ENCODE measurements at regions not wholly inside any gene's neighbourhood (a gene's known extent, or its start where the extent isn't known, plus 50 kb on each side); places are given as distances from the start of the nearest gene placed in this dataset.
A peak's percentile ranks its signal among the peaks of the same experiment; 100 is the strongest.

GRCh38 chr19:27774827-27775226 is 1438.1 kb downstream of the UQCRFS1 start:
- ATAC-seq (peak; percentile 63), DNase-seq (ENCODE audit: low read depth, low spot score) (no peak), FAIRE-seq (no peak)
- ChIA-PET CTCF (no interaction called here), RAD21 (ENCODE audit: unreplicated experiment) (no interaction called here), SMC1A (ENCODE audit: uncharacterized antibody, unreplicated experiment) (no interaction called here), POLR2A (no interaction called here)
- TF ChIP-seq CTCF (IDR thresholded peaks at IDR 0.05 in 2 of 3, conservative IDR thresholded peaks at IDR 0.05 in 1 of 3; ENCODE audit: control insufficient read depth in 2 of 3, extremely low read depth in 1 of 3, insufficient read depth in 1 of 3, low read depth in 3 of 3, low read length in 3 of 3) (peak in 2 of 3 experiments; percentile 24 to 27; a peak in 4 of 6 replicates), SPI1 (IDR thresholded peaks at IDR 0.05; ENCODE audit: borderline replicate concordance, insufficient read depth, low read depth, low read length) (no peak)
- no peaks in the 10 kb centered on the region for H3K79me2 ChIP-seq (ENCODE audit: control insufficient read depth, insufficient read depth, low read length)
- H2AFZ ChIP-seq (ENCODE audit: control insufficient read depth, low read depth, low read length), result no peak overlapping the region
- no peak overlapping the region for H3K4me2 ChIP-seq (ENCODE audit: control insufficient read depth, insufficient read depth)
- H3K4me3 ChIP-seq, result no peak overlapping the region
- BruUV-seq (replicated peaks), result no TSS peak
- no peaks in the 10 kb centered on the region for H4K20me1 ChIP-seq (ENCODE audit: control insufficient read depth, insufficient read depth)
- in situ Hi-C loops (cut with MboI) (loop anchor here (25.0 kb wide), 1 partner anchor 1437 kb away; the partner anchor contains the start of gene UQCRFS1), intact Hi-C loops (cut with micrococcal nuclease; ENCODE audit: unreplicated experiment) (no loop called here)
- no peaks in the 10 kb centered on the region for H3K4me1 ChIP-seq (ENCODE audit: control insufficient read depth, insufficient read depth, low read length)
- 45% methylated on average over 7 of the region's 7 CpGs for WGBS (ENCODE audit: insufficient coverage, insufficient replicate concordance, low lambda C conversion rate, missing lambda C conversion rate)
- no peaks in the 10 kb centered on the region for H3K27me3 ChIP-seq (replicated peaks in 1 of 2; ENCODE audit: control insufficient read depth in 2 of 2, insufficient read depth in 2 of 2, low read length in 1 of 2)
- H3K27ac ChIP-seq (ENCODE audit: control insufficient read depth, insufficient read depth), result no peak overlapping the region
- peaks cover 3% of the 10 kb centered on the region; the same call in 2 of the 3 replicates for H3K9me3 ChIP-seq (replicated peaks; ENCODE audit: control insufficient read depth, insufficient read depth, low read length)
- no peak overlapping the region for H3K9ac ChIP-seq (ENCODE audit: control insufficient read depth, insufficient read depth, low read length)
- no peaks in the 10 kb centered on the region for H3K36me3 ChIP-seq (ENCODE audit: control insufficient read depth in 2 of 2, insufficient read depth in 2 of 2, low read length in 1 of 2)

DNA sequence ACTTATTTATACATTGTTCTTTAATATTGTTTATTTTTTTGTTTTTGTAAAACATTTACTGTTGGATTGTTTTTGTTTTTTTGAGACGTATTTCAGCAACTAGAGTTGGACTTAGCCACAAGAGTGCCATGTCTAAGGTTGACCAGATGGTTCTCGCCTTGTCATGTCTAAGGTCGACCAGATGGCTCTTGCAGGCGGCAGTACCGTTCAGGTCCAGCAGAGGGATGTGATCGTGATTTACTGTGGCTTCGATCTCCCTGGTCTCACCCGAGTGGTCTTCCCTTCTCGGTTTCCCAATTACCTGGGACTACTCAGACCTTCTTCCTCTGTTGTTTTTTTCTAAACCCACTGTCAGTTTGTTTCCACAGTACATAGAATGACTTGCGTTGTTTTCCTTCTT is 1438.6 kb downstream of the UQCRFS1 start:
- ChIA-PET SMC1A (ENCODE audit: uncharacterized antibody, unreplicated experiment) (no interaction called here), RAD21 (ENCODE audit: unreplicated experiment) (no interaction called here), CTCF (no interaction called here), POLR2A (no interaction called here)
- Histone ChIP-seq H3K36me3 (ENCODE audit: control insufficient read depth in 2 of 2, insufficient read depth in 2 of 2, low read length in 1 of 2) (no peaks in the 10 kb centered on the region), H3K79me2 (ENCODE audit: control insufficient read depth, insufficient read depth, low read length) (no peaks in the 10 kb centered on the region), H4K20me1 (ENCODE audit: control insufficient read depth, insufficient read depth) (no peaks in the 10 kb centered on the region), H3K9ac (ENCODE audit: control insufficient read depth, insufficient read depth, low read length) (no peak overlapping the region), H3K27me3 (replicated peaks in 1 of 2; ENCODE audit: control insufficient read depth in 2 of 2, insufficient read depth in 2 of 2, low read length in 1 of 2) (no peaks in the 10 kb centered on the region), H3K27ac (ENCODE audit: control insufficient read depth, insufficient read depth) (no peak overlapping the region), H2AFZ (ENCODE audit: control insufficient read depth, low read depth, low read length) (no peak overlapping the region), H3K4me2 (ENCODE audit: control insufficient read depth, insufficient read depth) (no peak overlapping the region), H3K9me3 (replicated peaks; ENCODE audit: control insufficient read depth, insufficient read depth, low read length) (peaks cover 3% of the 10 kb centered on the region; the same call in 2 of the 3 replicates), H3K4me1 (ENCODE audit: control insufficient read depth, insufficient read depth, low read length) (no peaks in the 10 kb centered on the region), H3K4me3 (no peak overlapping the region)
- BruUV-seq (replicated peaks), result TSS peak; percentile 23
- WGBS (ENCODE audit: insufficient coverage, insufficient replicate concordance, low lambda C conversion rate, missing lambda C conversion rate), result 97% methylated on average over 10 of the region's 10 CpGs
- in situ Hi-C loops (cut with MboI), result no loop called here
- FAIRE-seq (no peak), DNase-seq (ENCODE audit: low read depth, low spot score) (no peak), ATAC-seq (no peak)
- intact Hi-C loops (cut with micrococcal nuclease; ENCODE audit: unreplicated experiment), result no loop called here
- TF ChIP-seq ZNF217 (IDR thresholded peaks at IDR 0.05) (no peak), TCF12 (IDR thresholded peaks at IDR 0.05; ENCODE audit: low read depth, low read length) (no peak), CTCF (IDR thresholded peaks at IDR 0.05 in 2 of 3, conservative IDR thresholded peaks at IDR 0.05 in 1 of 3; ENCODE audit: control insufficient read depth in 2 of 3, extremely low read depth in 1 of 3, insufficient read depth in 1 of 3, low read depth in 3 of 3, low read length in 3 of 3) (peak in 1 of 3 experiments; percentile 35; a peak in 1 of 6 replicates)
- TF ChIP-seq, protein P1, sequence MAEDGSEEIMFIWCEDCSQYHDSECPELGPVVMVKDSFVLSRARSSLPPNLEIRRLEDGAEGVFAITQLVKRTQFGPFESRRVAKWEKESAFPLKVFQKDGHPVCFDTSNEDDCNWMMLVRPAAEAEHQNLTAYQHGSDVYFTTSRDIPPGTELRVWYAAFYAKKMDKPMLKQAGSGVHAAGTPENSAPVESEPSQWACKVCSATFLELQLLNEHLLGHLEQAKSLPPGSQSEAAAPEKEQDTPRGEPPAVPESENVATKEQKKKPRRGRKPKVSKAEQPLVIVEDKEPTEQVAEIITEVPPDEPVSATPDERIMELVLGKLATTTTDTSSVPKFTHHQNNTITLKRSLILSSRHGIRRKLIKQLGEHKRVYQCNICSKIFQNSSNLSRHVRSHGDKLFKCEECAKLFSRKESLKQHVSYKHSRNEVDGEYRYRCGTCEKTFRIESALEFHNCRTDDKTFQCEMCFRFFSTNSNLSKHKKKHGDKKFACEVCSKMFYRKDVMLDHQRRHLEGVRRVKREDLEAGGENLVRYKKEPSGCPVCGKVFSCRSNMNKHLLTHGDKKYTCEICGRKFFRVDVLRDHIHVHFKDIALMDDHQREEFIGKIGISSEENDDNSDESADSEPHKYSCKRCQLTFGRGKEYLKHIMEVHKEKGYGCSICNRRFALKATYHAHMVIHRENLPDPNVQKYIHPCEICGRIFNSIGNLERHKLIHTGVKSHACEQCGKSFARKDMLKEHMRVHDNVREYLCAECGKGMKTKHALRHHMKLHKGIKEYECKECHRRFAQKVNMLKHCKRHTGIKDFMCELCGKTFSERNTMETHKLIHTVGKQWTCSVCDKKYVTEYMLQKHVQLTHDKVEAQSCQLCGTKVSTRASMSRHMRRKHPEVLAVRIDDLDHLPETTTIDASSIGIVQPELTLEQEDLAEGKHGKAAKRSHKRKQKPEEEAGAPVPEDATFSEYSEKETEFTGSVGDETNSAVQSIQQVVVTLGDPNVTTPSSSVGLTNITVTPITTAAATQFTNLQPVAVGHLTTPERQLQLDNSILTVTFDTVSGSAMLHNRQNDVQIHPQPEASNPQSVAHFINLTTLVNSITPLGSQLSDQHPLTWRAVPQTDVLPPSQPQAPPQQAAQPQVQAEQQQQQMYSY (CRISPR knock-in tag; IDR thresholded peaks at IDR 0.05), result no peak
